HG03521 (cell line): ENCODE measurements at regions not wholly inside any gene's neighbourhood (a gene's known extent, or its start where the extent isn't known, plus 50 kb on each side); places are given as distances from the start of the nearest gene placed in this dataset.

Source experiments
- ATAC-seq: cut with Tn5 transposase; IDR thresholded peaks from one replicate; pipeline ENCODE4 v1.9.1; 2021; ENCODE audit warnings: mild to moderate bottlenecking, moderate library complexity; ENCODE audit not compliant: unreplicated experiment

- ATAC-seq = no peak
Observed at GRCh38 chr13:87868731-87869130, 197.6 kb downstream of the SLITRK5 start.

- ATAC-seq = no peak
Observed at GRCh38 chr13:87872813-87873212, 201.6 kb downstream of the SLITRK5 start.

GRCh38 chr13:87877477-87877876 lies 206.3 kb downstream of the SLITRK5 start:
- no peak for ATAC-seq

- no peak for ATAC-seq
Observed at GRCh38 chr13:87878706-87879105, 207.5 kb downstream of the SLITRK5 start.

DNA sequence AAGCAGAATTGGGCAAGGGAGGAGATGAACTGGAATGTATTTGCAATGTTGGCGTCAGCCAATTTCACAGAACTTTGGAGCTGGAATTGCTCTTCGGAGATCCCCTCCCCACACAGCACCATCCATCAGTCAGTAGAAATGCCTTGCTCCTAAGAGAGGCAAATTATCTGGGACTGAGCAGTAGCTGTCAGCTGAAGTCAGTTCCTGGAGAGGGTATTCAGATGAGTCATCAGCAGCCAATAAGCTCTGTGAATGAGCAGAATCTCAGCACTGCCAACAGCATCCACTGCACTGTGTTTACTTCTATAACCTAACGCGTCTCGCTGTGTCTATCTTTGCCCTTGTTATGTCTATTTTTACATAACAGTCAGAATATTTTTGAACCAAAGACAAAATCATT lies 213.7 kb downstream of the SLITRK5 start:
- no peak for ATAC-seq

- no peak for ATAC-seq
Observed at GRCh38 chr13:87887459-87888123, 216.4 kb downstream of the SLITRK5 start.

DNA sequence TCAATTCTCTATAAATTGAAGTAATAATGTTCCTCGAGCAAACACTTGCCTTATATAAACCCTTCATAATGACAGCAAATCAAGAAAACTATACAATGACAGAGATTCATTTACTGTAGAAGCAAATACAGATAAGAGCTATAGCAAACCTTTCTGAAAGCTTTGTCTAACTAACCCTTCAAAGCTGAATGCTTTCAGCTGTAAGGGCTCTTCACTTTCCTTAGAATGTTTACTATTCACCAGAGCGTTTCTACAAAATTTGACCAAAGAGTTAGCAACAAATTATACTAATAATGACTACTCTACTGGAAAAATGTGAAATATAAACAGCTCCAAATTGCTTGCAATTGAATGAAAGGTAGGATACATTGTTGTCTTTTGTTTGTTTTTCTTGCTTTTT lies 218.1 kb downstream of the SLITRK5 start:
- ATAC-seq = no peak

DNA sequence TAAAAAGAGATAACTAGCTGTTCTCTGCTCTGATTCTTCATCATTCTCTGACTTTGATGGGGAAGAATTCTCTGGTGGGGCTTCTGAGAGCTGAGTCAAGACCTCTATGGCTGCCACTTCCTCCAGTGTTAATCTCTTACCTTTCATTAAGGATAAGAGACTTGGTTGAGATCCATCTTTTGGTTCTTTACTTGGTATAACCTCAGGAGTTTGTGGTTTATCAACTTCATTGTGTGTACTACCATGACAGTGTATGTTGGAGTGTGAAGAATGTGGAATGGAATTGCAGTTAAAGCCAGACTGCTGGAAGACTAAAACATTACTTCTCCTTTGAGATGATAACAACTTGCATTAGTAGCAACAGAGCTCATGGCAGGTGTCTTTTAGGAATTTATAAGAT lies 222.0 kb downstream of the SLITRK5 start:
- no peak for ATAC-seq

GRCh38 chr13:87894059-87894458 lies 222.9 kb downstream of the SLITRK5 start:
- no peak for ATAC-seq

GRCh38 chr13:87903553-87903952 lies 232.4 kb downstream of the SLITRK5 start:
- no peak for ATAC-seq

GRCh38 chr13:87906411-87906810 lies 235.2 kb downstream of the SLITRK5 start:
- no peak for ATAC-seq

DNA sequence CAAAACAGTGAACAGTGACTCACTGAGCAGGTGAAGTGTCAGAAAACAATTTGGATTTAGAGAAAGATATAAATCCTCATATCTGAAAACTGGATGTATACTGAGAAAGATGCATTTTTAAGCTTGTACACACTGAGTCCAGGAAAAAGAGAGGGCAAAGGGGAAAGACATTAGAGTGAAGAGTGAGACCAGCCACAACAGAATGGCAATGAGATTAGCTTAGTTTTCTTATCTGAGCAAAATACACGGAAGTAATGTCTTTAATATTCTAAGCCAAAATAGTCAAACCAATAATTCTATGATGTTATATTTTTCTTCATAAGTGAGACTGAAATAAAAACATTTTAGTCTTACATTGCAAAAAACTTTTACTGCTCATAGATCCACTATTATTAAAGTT lies 236.0 kb downstream of the SLITRK5 start:
- no peak for ATAC-seq

DNA sequence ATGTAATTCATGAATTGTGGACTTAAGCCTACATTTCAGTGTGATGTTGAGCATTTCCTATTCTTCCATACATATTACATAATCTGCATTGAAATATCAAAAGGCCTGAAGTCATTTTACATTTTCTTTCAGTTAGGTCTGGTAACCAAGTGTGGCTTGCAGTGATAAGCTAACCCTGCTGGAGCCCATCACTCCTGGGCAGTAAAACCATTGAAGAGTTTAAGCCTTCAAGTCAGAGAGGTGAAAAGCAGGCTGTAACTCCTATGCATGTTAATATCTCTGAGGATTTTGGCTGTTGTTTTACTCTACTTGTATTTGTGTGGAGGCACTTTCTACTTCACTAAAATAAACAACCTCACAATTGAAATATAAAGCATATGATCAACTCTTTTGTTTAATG lies 248.8 kb downstream of the SLITRK5 start:
- no peak for ATAC-seq

- ATAC-seq = no peak
Observed at GRCh38 chr13:87923753-87924152, 252.6 kb downstream of the SLITRK5 start.

GRCh38 chr13:87925006-87925405 lies 253.8 kb downstream of the SLITRK5 start:
- no peak for ATAC-seq

GRCh38 chr13:87940776-87941175 lies 269.6 kb downstream of the SLITRK5 start:
- ATAC-seq = no peak

DNA sequence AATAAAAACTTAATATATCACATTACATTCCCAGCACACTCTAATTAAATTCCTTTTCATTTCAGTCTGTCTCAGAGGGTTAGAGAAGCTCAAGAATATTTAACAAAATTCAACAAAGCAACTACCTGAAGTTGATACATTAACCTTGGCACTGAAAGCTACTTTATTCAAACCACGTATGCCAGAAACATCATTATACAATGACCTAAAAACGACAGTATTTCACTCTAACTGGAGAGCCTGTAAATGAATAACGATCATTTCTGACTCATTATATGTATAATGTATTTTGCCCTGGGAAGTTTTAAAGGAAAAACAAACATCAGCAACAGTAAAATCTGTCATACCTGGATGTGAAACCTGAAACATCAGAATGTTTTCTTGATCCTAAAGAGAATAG lies 270.1 kb downstream of the SLITRK5 start:
- ATAC-seq = no peak

DNA sequence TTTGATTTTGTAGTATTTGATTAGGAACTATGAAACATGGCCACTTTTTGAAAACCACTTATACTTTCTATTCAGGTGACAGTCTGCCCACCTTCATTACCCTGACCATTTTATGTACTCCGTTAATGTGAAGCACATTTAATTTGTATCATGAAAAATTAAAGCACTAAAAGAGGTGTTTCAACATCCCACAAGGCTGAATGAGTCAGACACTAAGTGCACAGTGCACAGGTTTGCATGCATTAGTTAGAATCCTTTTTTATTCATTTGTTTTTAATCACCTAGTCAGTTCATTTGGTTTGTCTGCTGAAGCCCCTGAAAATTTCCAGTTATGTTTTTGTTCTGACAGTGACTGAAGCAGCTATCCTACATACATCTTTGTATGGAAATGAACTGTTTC lies 271.0 kb downstream of the SLITRK5 start:
- no peak for ATAC-seq

DNA sequence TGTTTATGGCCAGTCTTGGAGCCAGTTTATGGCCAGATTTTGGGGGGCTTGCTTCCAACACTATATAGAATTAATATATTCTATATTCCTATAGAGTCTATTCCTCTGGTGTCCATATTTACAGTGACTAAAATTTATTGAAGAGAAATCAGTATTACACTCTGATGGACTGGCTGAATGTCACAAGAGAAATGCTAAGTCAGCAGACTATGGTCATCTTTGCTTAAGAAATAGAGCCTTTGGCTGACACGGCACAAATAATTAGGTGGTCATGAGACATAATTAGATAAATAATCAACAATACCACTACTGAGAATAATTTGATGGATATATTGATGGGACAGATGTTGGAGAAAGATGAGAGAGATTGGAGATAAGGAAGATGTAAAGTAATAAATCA lies 272.9 kb downstream of the SLITRK5 start:
- no peak for ATAC-seq

DNA sequence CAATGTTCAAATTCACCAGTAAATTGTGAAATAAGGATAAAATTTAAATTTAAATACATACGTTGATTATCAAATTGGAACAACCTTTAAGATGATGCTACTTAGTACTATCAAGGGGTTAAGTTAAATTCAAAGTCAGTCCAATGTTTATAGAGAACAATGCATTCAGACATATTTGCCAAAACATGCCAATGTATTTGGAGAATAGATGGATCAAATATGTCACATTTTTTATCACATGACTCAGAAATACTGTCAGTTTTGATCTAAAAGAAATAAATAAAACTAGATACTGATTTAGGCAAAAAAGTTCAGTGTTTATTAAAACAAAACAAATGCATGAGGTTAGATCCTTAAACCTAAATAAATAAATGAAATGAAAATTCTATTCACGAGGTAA lies 281.2 kb downstream of the SLITRK5 start:
- no peak for ATAC-seq

DNA sequence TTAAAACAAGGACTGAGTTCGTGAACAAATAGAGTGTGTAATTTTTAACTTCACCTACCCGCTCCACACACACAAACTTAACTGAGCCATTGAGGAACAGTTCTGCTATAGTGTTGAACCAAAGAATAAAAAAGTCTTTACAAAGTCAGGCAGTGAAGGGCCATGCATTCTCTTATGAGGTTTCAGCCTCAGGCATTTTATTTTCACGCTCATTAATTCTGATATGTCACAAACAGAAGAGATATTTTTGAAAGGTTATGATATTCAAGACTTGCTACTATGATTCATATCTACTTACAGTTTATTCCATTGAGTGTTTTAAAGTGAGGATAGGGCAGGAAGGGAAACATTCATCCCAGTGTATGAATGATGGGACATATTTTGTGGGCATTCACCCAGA lies 282.2 kb downstream of the SLITRK5 start:
- no peak for ATAC-seq

DNA sequence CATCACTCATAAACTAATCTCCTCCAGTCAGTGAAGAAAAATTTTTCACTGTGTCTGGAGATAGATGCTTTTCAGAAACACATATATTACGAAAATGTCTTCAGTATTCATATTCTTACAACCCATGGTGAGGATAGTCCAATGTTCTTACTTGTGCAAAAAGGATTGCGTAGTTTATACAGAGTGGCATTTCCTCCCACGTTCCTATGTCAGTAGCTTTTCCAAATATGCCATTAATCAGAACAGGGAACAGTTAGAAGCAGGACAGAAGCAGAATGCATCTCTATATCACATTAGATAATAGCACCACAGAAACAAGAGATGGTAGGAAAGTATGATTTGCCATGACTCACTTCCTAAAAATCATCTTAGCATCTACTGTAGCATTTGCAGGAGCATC lies 282.9 kb downstream of the SLITRK5 start:
- ATAC-seq = no peak

- no peak for ATAC-seq
Observed at GRCh38 chr13:87961546-87961945, 290.4 kb downstream of the SLITRK5 start.
